Ishikawa (cell line): ENCODE measurements at regions not wholly inside any gene's neighbourhood (a gene's known extent, or its start where the extent isn't known, plus 50 kb on each side); places are given as distances from the start of the nearest gene placed in this dataset.

Experiments used
- CEBPB ChIP-seq: IDR thresholded peaks from 2 replicates; pipeline ENCODE4 v1.6.1; 2012
- EP300 ChIP-seq: IDR thresholded peaks from 2 replicates; pipeline ENCODE4 v1.6.1; 2012; ENCODE audit warnings: borderline replicate concordance
- FOXM1 ChIP-seq: IDR thresholded peaks from 2 replicates; pipeline ENCODE4 v1.6.1; 2012; ENCODE audit warnings: low read depth, borderline replicate concordance
- TF ChIP-seq, protein P1 (sequence below): IDR thresholded peaks from 2 replicates; pipeline ENCODE4 v1.6.1; 2012; ENCODE audit warnings: low read depth, mild to moderate bottlenecking

DNA sequence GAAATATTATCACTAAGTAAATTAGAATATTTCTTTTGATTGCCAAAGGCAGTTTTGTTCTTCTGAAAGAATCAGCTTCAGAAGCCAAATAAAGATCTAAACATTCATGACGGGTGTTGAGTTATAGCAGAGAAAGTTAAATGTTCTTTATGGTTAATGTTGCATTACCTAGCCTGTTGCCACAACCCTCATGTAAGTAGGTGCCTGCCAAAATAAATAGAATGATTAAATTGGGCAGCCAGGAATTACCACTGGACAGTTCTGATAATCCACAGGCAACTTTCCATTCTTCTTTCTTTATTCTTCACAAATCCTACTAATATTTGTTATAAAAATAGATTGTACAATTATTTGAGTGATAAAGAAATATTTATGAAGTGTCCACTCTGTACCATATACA, 217.9 kb upstream of the NRIP1 start:
- TF ChIP-seq, protein P1, sequence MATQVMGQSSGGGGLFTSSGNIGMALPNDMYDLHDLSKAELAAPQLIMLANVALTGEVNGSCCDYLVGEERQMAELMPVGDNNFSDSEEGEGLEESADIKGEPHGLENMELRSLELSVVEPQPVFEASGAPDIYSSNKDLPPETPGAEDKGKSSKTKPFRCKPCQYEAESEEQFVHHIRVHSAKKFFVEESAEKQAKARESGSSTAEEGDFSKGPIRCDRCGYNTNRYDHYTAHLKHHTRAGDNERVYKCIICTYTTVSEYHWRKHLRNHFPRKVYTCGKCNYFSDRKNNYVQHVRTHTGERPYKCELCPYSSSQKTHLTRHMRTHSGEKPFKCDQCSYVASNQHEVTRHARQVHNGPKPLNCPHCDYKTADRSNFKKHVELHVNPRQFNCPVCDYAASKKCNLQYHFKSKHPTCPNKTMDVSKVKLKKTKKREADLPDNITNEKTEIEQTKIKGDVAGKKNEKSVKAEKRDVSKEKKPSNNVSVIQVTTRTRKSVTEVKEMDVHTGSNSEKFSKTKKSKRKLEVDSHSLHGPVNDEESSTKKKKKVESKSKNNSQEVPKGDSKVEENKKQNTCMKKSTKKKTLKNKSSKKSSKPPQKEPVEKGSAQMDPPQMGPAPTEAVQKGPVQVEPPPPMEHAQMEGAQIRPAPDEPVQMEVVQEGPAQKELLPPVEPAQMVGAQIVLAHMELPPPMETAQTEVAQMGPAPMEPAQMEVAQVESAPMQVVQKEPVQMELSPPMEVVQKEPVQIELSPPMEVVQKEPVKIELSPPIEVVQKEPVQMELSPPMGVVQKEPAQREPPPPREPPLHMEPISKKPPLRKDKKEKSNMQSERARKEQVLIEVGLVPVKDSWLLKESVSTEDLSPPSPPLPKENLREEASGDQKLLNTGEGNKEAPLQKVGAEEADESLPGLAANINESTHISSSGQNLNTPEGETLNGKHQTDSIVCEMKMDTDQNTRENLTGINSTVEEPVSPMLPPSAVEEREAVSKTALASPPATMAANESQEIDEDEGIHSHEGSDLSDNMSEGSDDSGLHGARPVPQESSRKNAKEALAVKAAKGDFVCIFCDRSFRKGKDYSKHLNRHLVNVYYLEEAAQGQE = no peak
- TF ChIP-seq FOXM1 (no peak), CEBPB (no peak), EP300 (no peak)
